Activated T-helper 2 cell treated with anti-CD3 and anti-CD28 coated beads, Interferon-gamma antibody, Interleukin-2, Interleukin-4, amounts not matched to agents 10 μg/mL and 5 μg/mL and 100 μg/mL, durations not matched to agents 14 hours and 24 hours and 36 hours (primary cell): ENCODE measurements at regions not wholly inside any gene's neighbourhood (a gene's known extent, or its start where the extent isn't known, plus 50 kb on each side); places are given as distances from the start of the nearest gene placed in this dataset.
"Not testable (repeated sequence)": the region's sequence is repeated elsewhere in the genome, so short reads cannot be mapped to it uniquely, and the experiment has no call there.

ENCODE experiments used
- DNase-seq: peaks from one replicate; pipeline ENCODE4 v3.0.0; 2021; ENCODE audit warnings: low spot score
- H3K27ac Mint-ChIP-seq: one replicate; pipeline ENCODE4 v1.8.0; 2021; ENCODE audit warnings: mixed read lengths
- H3K27me3 Mint-ChIP-seq: one replicate; pipeline ENCODE4 v1.8.0; 2021; ENCODE audit warnings: low read depth, mixed read lengths
- H3K36me3 Mint-ChIP-seq: one replicate; pipeline ENCODE4 v1.8.0; 2021; ENCODE audit warnings: low read depth, mixed read lengths
- H3K4me1 Mint-ChIP-seq: one replicate; pipeline ENCODE4 v1.8.0; 2021; ENCODE audit warnings: low read depth, mixed read lengths
- H3K4me3 Mint-ChIP-seq: one replicate; pipeline ENCODE4 v1.8.0; 2021; ENCODE audit warnings: low read depth, mild to moderate bottlenecking, moderate library complexity, mixed read lengths
- H3K9me3 Mint-ChIP-seq: one replicate; pipeline ENCODE4 v1.8.0; 2021; ENCODE audit warnings: mixed read lengths
- intact Hi-C: fragments of 100-400 bp; cut with micrococcal nuclease; formaldehyde crosslinking; loops from one replicate; pipeline ENCODE4 v1.15.1; 2023

DNA sequence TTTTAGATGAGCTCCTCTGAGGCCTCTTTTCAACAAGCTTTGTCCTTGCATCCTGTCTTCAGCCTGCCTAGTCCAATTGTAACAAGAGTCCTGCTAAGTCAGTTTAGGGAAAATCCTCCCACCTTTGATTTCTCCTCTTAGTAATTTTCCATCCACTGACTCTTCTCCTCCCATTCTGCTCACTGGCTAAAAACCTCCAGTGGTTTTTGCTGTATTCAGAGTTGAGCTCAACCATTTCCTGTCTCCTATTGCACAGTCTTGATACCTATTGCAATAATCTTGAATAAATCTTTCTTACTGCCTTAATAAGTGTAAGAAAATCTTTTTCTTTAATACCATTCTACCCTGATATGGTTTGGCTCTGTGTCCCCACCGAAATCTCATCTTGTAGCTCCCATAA lies 117.8 kb upstream of the ENPP6 start:
- DNase-seq: no peak
- intact Hi-C loops: no loop called here
- peaks cover 33% of the 10 kb centered on the region for H3K9me3 Mint-ChIP-seq
- no peak overlapping the region for H3K4me3 Mint-ChIP-seq
- no peaks in the 10 kb centered on the region for H3K27me3 Mint-ChIP-seq
- H3K4me1 Mint-ChIP-seq: peaks cover 28% of the 10 kb centered on the region
- peak overlapping the region; percentile 44 for H3K27ac Mint-ChIP-seq
- peaks cover 19% of the 10 kb centered on the region for H3K36me3 Mint-ChIP-seq

GRCh38 chr4:184333446-184333845 lies 115.8 kb upstream of the ENPP6 start:
- H3K27ac Mint-ChIP-seq: not testable (repeated sequence)

GRCh38 chr4:184331268-184331995 lies 113.8 kb upstream of the ENPP6 start:
- Mint-ChIP-seq H3K27me3 (no peaks in the 10 kb centered on the region), H3K27ac (no peak overlapping the region), H3K9me3 (peaks cover 9% of the 10 kb centered on the region), H3K4me3 (no peak overlapping the region), H3K4me1 (peaks cover 41% of the 10 kb centered on the region), H3K36me3 (peaks cover 3% of the 10 kb centered on the region)
- no peak for DNase-seq
- intact Hi-C loops: no loop called here

More at GRCh38 chr4:184333446-184333845, 115.8 kb upstream of the ENPP6 start:
- DNase-seq, intact Hi-C loops, H3K4me3 Mint-ChIP-seq, H3K27me3 Mint-ChIP-seq: not testable (repeated sequence)
- Mint-ChIP-seq H3K36me3 (peaks cover 15% of the 10 kb centered on the region), H3K9me3 (peaks cover 28% of the 10 kb centered on the region), H3K4me1 (peaks cover 36% of the 10 kb centered on the region)

- H3K9me3 Mint-ChIP-seq, intact Hi-C loops: not testable (repeated sequence)
Measured at GRCh38 chr4:184330517-184331094, 112.9 kb upstream of the ENPP6 start.

DNA sequence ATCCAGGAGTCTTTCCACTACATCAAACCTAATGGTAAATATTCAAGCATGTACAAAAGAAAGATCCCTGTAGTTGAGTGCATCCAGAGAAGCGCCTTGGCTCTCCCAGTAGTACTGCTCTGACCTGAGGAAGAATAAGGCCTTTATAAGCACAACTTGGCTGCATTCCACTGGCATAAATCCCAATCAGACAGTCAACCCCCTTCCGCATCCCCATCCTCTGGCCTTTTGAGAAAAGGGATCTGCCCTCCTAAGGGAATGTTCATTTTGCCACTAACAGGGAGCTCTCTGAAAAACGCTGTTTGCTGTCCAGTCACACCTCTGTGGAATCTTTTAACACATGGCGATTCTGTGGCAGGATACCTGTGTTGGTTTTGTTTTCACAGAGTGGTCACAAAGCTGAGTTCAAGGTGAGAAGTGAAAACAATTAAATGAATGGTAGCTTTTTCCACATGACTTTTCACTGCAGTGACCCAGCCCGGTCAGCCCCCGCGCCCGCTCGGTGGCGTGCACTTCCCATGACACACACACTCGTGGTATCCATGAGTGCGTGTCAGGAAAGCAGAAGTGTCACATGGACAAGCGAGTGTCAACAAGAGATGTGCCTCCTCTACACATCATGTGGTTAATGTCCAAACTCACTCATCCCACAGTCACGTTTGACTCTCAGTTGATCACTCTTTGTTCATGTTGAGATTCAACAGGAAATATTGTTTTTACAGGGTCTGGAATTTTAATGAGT lies 112.2 kb upstream of the ENPP6 start:
- Mint-ChIP-seq H3K9me3 (no peaks in the 10 kb centered on the region), H3K27ac (no peak overlapping the region), H3K36me3 (peaks cover 3% of the 10 kb centered on the region), H3K27me3 (no peaks in the 10 kb centered on the region), H3K4me3 (no peak overlapping the region), H3K4me1 (peaks cover 26% of the 10 kb centered on the region)
- intact Hi-C loops: no loop called here
- no peak for DNase-seq

More at GRCh38 chr4:184330517-184331094, 112.9 kb upstream of the ENPP6 start:
- not testable (repeated sequence) for H3K27me3 Mint-ChIP-seq, DNase-seq, H3K4me3 Mint-ChIP-seq, H3K27ac Mint-ChIP-seq, H3K36me3 Mint-ChIP-seq
- H3K4me1 Mint-ChIP-seq: peaks cover 33% of the 10 kb centered on the region

DNA sequence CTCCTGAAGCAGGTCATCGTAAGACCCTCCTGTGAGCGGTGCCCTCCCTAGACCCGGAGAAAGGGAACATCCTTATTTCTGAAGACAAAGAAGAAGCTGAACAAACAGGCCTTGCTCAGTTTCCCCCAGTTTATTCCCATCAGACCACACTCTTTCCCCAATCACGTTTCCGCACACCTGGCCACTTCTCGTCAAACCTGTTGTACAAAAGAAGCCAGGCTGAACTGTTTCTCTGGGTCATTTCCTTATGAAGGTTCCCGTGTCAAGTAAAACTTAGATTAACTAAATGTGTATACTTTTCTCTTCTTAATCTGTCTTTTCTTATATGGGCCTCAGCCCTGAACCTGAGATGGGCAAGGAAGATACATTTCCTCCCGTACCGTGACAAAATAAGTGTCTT lies 111.6 kb upstream of the ENPP6 start:
- H3K4me3 Mint-ChIP-seq: no peak overlapping the region
- no peaks in the 10 kb centered on the region for H3K9me3 Mint-ChIP-seq
- H3K27ac Mint-ChIP-seq: no peak overlapping the region
- DNase-seq: no peak
- intact Hi-C loops: no loop called here
- H3K27me3 Mint-ChIP-seq: no peaks in the 10 kb centered on the region
- peaks cover 25% of the 10 kb centered on the region for H3K4me1 Mint-ChIP-seq
- H3K36me3 Mint-ChIP-seq: peaks cover 3% of the 10 kb centered on the region

GRCh38 chr4:184328022-184328736 lies 110.5 kb upstream of the ENPP6 start:
- intact Hi-C loops: no loop called here
- Mint-ChIP-seq H3K27ac (no peak overlapping the region), H3K9me3 (no peaks in the 10 kb centered on the region), H3K4me3 (no peak overlapping the region), H3K27me3 (no peaks in the 10 kb centered on the region), H3K4me1 (peaks cover 25% of the 10 kb centered on the region), H3K36me3 (no peaks in the 10 kb centered on the region)
- no peak for DNase-seq

DNA sequence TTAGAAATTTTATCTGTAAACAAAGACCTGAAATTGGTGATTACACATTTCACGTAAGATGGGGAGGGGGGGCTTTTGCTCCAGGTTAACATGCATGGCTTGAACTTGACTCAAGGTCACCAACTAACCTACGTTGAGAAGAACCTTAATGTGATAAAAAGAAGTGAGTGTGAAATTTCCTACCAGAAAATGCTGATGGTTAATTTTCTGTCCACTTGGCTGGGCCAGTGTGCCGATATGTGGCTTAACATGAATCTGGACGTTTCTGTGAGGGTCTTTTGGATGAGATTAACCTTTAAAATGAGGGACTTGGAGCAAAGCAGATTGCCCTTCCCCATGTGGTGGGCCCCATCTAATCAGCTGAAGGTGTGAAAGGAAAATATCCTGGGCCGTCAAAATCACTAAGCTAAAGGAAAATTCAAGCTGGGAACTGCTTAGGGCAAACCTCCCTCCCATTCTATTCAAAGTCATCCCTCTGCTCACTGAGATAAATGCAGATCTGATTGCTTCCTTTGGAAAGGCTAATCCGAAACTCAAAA lies 107.3 kb upstream of the ENPP6 start:
- H3K27ac Mint-ChIP-seq: no peak overlapping the region
- no peaks in the 10 kb centered on the region for H3K9me3 Mint-ChIP-seq
- no peak overlapping the region for H3K4me3 Mint-ChIP-seq
- intact Hi-C loops: no loop called here
- H3K27me3 Mint-ChIP-seq: no peaks in the 10 kb centered on the region
- H3K36me3 Mint-ChIP-seq: no peaks in the 10 kb centered on the region
- peaks cover 28% of the 10 kb centered on the region for H3K4me1 Mint-ChIP-seq
- no peak for DNase-seq

- Mint-ChIP-seq H3K27me3 (no peaks in the 10 kb centered on the region), H3K36me3 (no peaks in the 10 kb centered on the region), H3K4me1 (peaks cover 27% of the 10 kb centered on the region), H3K9me3 (no peaks in the 10 kb centered on the region), H3K4me3 (no peak overlapping the region), H3K27ac (no peak overlapping the region)
- DNase-seq: no peak
- intact Hi-C loops: no loop called here
Measured at GRCh38 chr4:184322328-184323025, 104.8 kb upstream of the ENPP6 start.

DNA sequence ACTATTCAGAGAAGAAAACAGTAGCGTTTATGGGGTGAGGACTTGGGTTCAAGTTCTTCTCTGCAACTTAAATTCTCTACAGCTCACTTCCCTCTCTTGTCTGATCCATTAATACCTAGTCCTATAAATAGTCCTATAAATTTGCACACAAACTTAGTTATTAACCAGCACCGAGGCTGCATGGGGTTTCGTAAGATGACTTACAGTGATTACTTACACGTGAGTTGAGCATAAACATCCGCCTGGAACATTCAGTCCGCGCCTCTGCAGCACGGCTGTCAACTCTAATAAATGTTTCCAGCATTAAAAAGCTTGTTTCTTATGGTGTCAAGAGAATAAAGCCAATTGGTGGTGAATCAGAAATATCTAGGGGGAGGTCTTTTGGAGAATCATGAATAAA lies 103.0 kb upstream of the ENPP6 start:
- H3K9me3 Mint-ChIP-seq: no peaks in the 10 kb centered on the region
- H3K27me3 Mint-ChIP-seq: no peaks in the 10 kb centered on the region
- H3K36me3 Mint-ChIP-seq: no peaks in the 10 kb centered on the region
- DNase-seq: no peak
- H3K4me3 Mint-ChIP-seq: no peak overlapping the region
- intact Hi-C loops: no loop called here
- H3K27ac Mint-ChIP-seq: peak overlapping the region; percentile 9
- peaks cover 32% of the 10 kb centered on the region for H3K4me1 Mint-ChIP-seq

- Mint-ChIP-seq H3K4me3 (no peak overlapping the region), H3K36me3 (no peaks in the 10 kb centered on the region), H3K4me1 (peaks cover 44% of the 10 kb centered on the region), H3K27me3 (no peaks in the 10 kb centered on the region), H3K9me3 (no peaks in the 10 kb centered on the region), H3K27ac (peak overlapping the region; percentile 24)
- intact Hi-C loops: loop anchor here (1.0 to 2.0 kb wide), 7 partner anchors 9 to 254 kb away; no protein-coding TSS in a partner anchor
- peak; percentile 8 for DNase-seq
Measured at GRCh38 chr4:184318852-184319251, 101.2 kb upstream of the ENPP6 start.
